SKM-1 (cell line): ENCODE measurements at regions not wholly inside any gene's neighbourhood (a gene's known extent, or its start where the extent isn't known, plus 50 kb on each side); places are given as distances from the start of the nearest gene placed in this dataset.

Experiments
- DNase-seq: peaks from one replicate; lab custom pipeline; 2025; ENCODE audit not compliant: unreplicated experiment; lab: John Stamatoyannopoulos, UW

DNA sequence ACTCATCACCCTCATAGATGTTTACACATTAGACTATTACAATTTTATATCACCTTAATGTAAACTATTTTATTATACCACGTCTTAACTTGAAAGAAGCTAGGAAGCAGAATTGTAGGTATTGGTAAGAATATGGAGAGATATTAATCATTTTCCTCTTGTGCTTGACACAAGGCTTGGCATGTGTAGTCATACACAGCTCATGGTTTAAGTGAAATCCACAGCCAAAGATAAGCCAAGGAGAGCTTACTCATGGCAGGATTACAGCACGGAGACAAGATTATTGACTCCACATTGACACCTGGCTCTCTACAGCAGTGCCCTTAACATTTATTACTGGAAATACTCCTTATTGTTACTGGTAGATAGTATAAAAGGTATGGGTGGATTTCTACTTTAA is 68.4 kb upstream of the ADGRL4 start:
- DNase-seq = no peak

DNA sequence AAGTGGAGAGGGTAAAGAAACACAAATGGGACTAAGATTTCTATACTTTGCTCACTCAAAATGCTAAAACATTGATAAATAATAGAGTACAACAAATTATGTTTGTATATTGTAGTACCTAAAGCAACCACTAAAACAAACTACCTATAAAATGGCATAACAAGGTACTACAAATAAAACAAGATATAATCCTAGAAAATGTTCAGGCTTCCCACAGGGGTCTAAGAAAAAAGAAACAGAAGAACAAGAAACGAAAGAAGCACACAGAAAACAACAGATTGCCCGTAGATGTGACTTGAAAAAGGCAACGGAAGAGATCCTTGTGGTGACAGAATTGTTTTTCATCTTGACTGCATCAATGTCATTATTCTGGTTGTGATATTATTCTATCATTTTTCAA is 63.3 kb upstream of the ADGRL4 start:
- DNase-seq = no peak

DNA sequence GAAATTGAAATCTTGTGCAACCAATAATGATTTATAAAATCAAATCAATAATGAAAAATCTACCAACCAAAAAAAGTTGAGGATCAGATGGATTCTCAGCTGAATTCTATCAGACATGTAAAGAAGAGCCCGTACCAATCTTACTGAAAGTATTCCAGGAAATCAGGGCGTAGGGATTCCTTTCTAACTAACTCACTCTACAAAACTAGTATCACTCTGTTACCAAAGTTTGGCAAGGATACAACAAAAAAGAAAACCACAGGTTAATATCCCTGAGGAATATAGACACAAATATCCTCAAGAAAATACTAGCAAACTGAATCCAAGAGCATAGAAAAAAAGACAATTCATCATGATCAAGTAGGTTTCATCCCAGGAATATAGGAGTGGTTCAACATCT is 52.8 kb upstream of the ADGRL4 start:
- no peak for DNase-seq
